B cell (primary cell): ENCODE measurements at regions not wholly inside any gene's neighbourhood (a gene's known extent, or its start where the extent isn't known, plus 50 kb on each side); places are given as distances from the start of the nearest gene placed in this dataset.

ENCODE experiments used
- ATAC-seq: fragments of 200-7000 bp; cut with Tn5 transposase; one replicate; pipeline ENCODE4 v1.10.0; 2021; ENCODE audit warnings: low read depth, mild to moderate bottlenecking, moderate number of reproducible peaks, moderate library complexity
- CTCF ChIA-PET: fragments of 350-600 bp; sonication (Branson Sonifier 250); formaldehyde crosslinking; loops from one replicate; lab custom pipeline; 2021; ENCODE audit warnings: antibody characterized with exemption, inconsistent platforms; lab: Charles Lee
- POLR2A ChIA-PET: fragments of 350-600 bp; sonication (Branson Sonifier 250); formaldehyde crosslinking; loops from one replicate; lab custom pipeline; 2021; ENCODE audit warnings: antibody characterized with exemption; lab: Charles Lee
- DNase-seq: peaks from one replicate; pipeline ENCODE4 v3.0.0; 2013
- H2AFZ ChIP-seq: 2 replicates; pipeline ENCODE4 v1.6.1; 2012; ENCODE audit warnings: mild to moderate bottlenecking, low read depth, low read length; ENCODE audit not compliant: insufficient read depth, poor library complexity, severe bottlenecking
- H3K27ac ChIP-seq, 2 donors: 1 replicate in 1 of 2; 2 replicates in 1 of 2; pipeline ENCODE4 v1.5.1; 2012 to 2013; ENCODE audit warnings: low read length in 2 of 2, mild to moderate bottlenecking in 2 of 2, moderate library complexity in 1 of 2
- H3K27me3 ChIP-seq, 4 experiments: fragments of 200-600 bp in 1 of 4; sonication (generic) in 1 of 4; replicated peaks in 1 of 4; 1 replicate in 2 of 4; 2 replicates in 2 of 4; pipeline versions ENCODE4 v1.6.1 to v1.7.0; 2013 to 2016; ENCODE audit warnings: low read length in 3 of 4, mild to moderate bottlenecking in 2 of 4, mixed read lengths in 1 of 4, moderate library complexity in 1 of 4; ENCODE audit not compliant: insufficient read depth in 4 of 4, control insufficient read depth in 3 of 4; ENCODE audit errors: control extremely low read depth in 1 of 4
- H3K36me3 ChIP-seq, 2 experiments: replicated peaks in 1 of 2; 1 replicate in 1 of 2; 2 replicates in 1 of 2; pipeline versions ENCODE4 v1.6.1 to v1.7.1; 2013; ENCODE audit warnings: low read length in 1 of 2; ENCODE audit not compliant: insufficient read depth in 2 of 2, control insufficient read depth in 1 of 2; ENCODE audit errors: control extremely low read depth in 1 of 2, extremely low read depth in 1 of 2
- H3K4me1 ChIP-seq, 2 donors: fragments of 200-600 bp in 1 of 2; sonication (generic) in 1 of 2; 1 replicate in 1 of 2; 2 replicates in 1 of 2; pipeline versions ENCODE4 v1.5.1 to v1.6.1; 2013 to 2017; ENCODE audit warnings: low read length in 2 of 2; ENCODE audit not compliant: control insufficient read depth in 2 of 2, insufficient read depth in 2 of 2
- H3K4me2 ChIP-seq: replicated peaks from 2 replicates; pipeline ENCODE3; 2012; ENCODE audit warnings: mild to moderate bottlenecking, low read depth, low read length; ENCODE audit not compliant: poor library complexity, severe bottlenecking
- H3K4me3 ChIP-seq, 5 experiments: fragments of 200-600 bp in 1 of 5; sonication (generic) in 1 of 5; 1 replicate in 3 of 5; 2 replicates in 2 of 5; pipeline versions ENCODE4 v1.5.1 to v1.7.0; 2011 to 2016; ENCODE audit warnings: low read length in 4 of 5, mild to moderate bottlenecking in 4 of 5, low read depth in 2 of 5, control low read depth in 1 of 5, moderate library complexity in 1 of 5; ENCODE audit not compliant: insufficient read depth in 1 of 5; ENCODE audit errors: control extremely low read depth in 1 of 5, extremely low read depth in 1 of 5
- H3K79me2 ChIP-seq: fragments of 200-600 bp; sonication (generic); one replicate; pipeline ENCODE4 v1.6.0; 2016; ENCODE audit warnings: low read length; ENCODE audit not compliant: control insufficient read depth, insufficient read depth
- H3K9ac ChIP-seq: fragments of 200-600 bp; sonication (generic); 2 replicates; pipeline ENCODE4 v1.6.1; 2017; ENCODE audit warnings: mild to moderate bottlenecking, low read length, moderate library complexity
- H3K9me3 ChIP-seq, 3 donors: one replicate each; pipeline versions ENCODE4 v1.6.1 to v1.7.1; 2013; ENCODE audit warnings: low read length in 2 of 3; ENCODE audit not compliant: control insufficient read depth in 2 of 3, insufficient read depth in 1 of 3; ENCODE audit errors: control extremely low read depth in 1 of 3
- H4K20me1 ChIP-seq: 2 replicates; pipeline ENCODE4 v1.6.0; 2012; ENCODE audit warnings: mild to moderate bottlenecking, low read length; ENCODE audit not compliant: insufficient read depth, control insufficient read depth, poor library complexity, severe bottlenecking
- H3K27ac Mint-ChIP-seq: one replicate; pipeline ENCODE4 v1.8.0; 2021; ENCODE audit warnings: mixed read lengths
- H3K27me3 Mint-ChIP-seq: one replicate; pipeline ENCODE4 v1.8.0; 2021; ENCODE audit warnings: mixed read lengths
- H3K4me1 Mint-ChIP-seq: one replicate; pipeline ENCODE4 v1.8.0; 2021; ENCODE audit warnings: mixed read lengths
- H3K4me3 Mint-ChIP-seq: one replicate; pipeline ENCODE4 v1.8.0; 2021; ENCODE audit warnings: mixed read lengths
- H3K9me3 Mint-ChIP-seq: one replicate; pipeline ENCODE4 v1.8.0; 2022; ENCODE audit warnings: mixed read lengths; ENCODE audit not compliant: insufficient read depth
- CTCF ChIP-seq: fragments of 200-600 bp; IDR thresholded peaks from one replicate; pipeline ENCODE4 v1.8.0; 2022; ENCODE audit warnings: antibody characterized with exemption, mild to moderate bottlenecking
- EZH2 ChIP-seq: IDR thresholded peaks from 2 replicates; pipeline ENCODE4 v1.6.1; 2012; ENCODE audit warnings: borderline replicate concordance, low read depth, mild to moderate bottlenecking, moderate library complexity, low read length; ENCODE audit not compliant: insufficient read depth, poor library complexity, severe bottlenecking
- WGBS: methylation state at CpG from one replicate; pipeline ENCODE4 v1.1.5; 2013; ENCODE audit warnings: missing lambda C conversion rate; ENCODE audit not compliant: insufficient coverage; 5-methylcytosine and 5-hydroxymethylcytosine counted together
- intact Hi-C: fragments of 100-400 bp; cut with micrococcal nuclease; formaldehyde crosslinking; loops from one replicate; pipeline ENCODE4 v1.10.0; 2022

- ATAC-seq: no peak
These were observed 384.6 kb downstream of the SLC16A7 start for GRCh38 chr12:59980476-59980875.

GRCh38 chr12:59999291-59999690, 403.5 kb downstream of the SLC16A7 start:
- Mint-ChIP-seq H3K27ac (no peak overlapping the region), H3K4me1 (no peaks in the 10 kb centered on the region)
- no peak for ATAC-seq

More at GRCh38 chr12:59980476-59980875, 384.6 kb downstream of the SLC16A7 start:
- H3K4me2 ChIP-seq: no peak overlapping the region
- TF ChIP-seq CTCF: no peak
- TF ChIP-seq EZH2: no peak
- no peaks in the 10 kb centered on the region for H4K20me1 ChIP-seq
- no peaks in the 10 kb centered on the region for H3K79me2 ChIP-seq
- intact Hi-C loops: no loop called here
- Mint-ChIP-seq H3K9me3 (peaks cover under 1% of the 10 kb centered on the region), H3K4me1 (no peaks in the 10 kb centered on the region), H3K27ac (no peak overlapping the region), H3K27me3 (no peaks in the 10 kb centered on the region), H3K4me3 (no peak overlapping the region)
- DNase-seq: no peak
- no peaks in the 10 kb centered on the region for H3K9me3 ChIP-seq
- no peaks in the 10 kb centered on the region for H3K36me3 ChIP-seq
- no CpG with 5 or more reads among the region's 1 CpG for WGBS
- no peak overlapping the region for H3K4me3 ChIP-seq
- POLR2A ChIA-PET: no interaction called here
- H3K4me1 ChIP-seq: no peaks in the 10 kb centered on the region
- no peaks in the 10 kb centered on the region for H3K27me3 ChIP-seq
- CTCF ChIA-PET: no interaction called here
- no peak overlapping the region for H3K27ac ChIP-seq
- H2AFZ ChIP-seq: no peak overlapping the region
- no peak overlapping the region for H3K9ac ChIP-seq

More at GRCh38 chr12:59999291-59999690, 403.5 kb downstream of the SLC16A7 start:
- H3K79me2 ChIP-seq: no peaks in the 10 kb centered on the region
- no peaks in the 10 kb centered on the region for H3K27me3 ChIP-seq
- no peak overlapping the region for H3K9ac ChIP-seq
- no peak for DNase-seq
- H3K9me3 ChIP-seq: no peaks in the 10 kb centered on the region
- intact Hi-C loops: no loop called here
- WGBS: 94% methylated on average over 2 of the region's 4 CpGs
- H3K4me1 ChIP-seq: no peaks in the 10 kb centered on the region
- TF ChIP-seq CTCF (no peak), EZH2 (no peak)
- Mint-ChIP-seq H3K27me3 (no peaks in the 10 kb centered on the region), H3K4me3 (no peak overlapping the region), H3K9me3 (peaks cover 2% of the 10 kb centered on the region)
- no peak overlapping the region for H3K4me2 ChIP-seq
- POLR2A ChIA-PET: no interaction called here
- H3K36me3 ChIP-seq: no peaks in the 10 kb centered on the region
- H3K27ac ChIP-seq: no peak overlapping the region
- H3K4me3 ChIP-seq: no peak overlapping the region
- H4K20me1 ChIP-seq: no peaks in the 10 kb centered on the region
- CTCF ChIA-PET: no interaction called here
- no peak overlapping the region for H2AFZ ChIP-seq
